Esophagus squamous epithelium (tissue), 5 donors: ENCODE measurements at regions not wholly inside any gene's neighbourhood (a gene's known extent, or its start where the extent isn't known, plus 50 kb on each side); places are given as distances from the start of the nearest gene placed in this dataset.

ENCODE experiments used
- DNase-seq: peaks from one replicate; lab custom pipeline; 2025; lab: John Stamatoyannopoulos, UW
- H3K27ac ChIP-seq, 4 donors: fragments of 200-600 bp; sonication (generic); one replicate each; pipeline ENCODE4 v1.5.1; 2016 to 2019; ENCODE audit warnings: mild to moderate bottlenecking in 1 of 4
- H3K27me3 ChIP-seq, 4 donors: fragments of 200-600 bp; sonication (generic); 1 replicate in 3 of 4; 2 replicates in 1 of 4; pipeline versions ENCODE4 v1.5.1 to v1.6.0; 2017 to 2021; ENCODE audit warnings: antibody characterized with exemption in 1 of 4
- H3K36me3 ChIP-seq, 3 donors: fragments of 200-600 bp; sonication (generic); one replicate each; pipeline ENCODE4 v1.5.1; 2016 to 2019
- H3K4me1 ChIP-seq, 3 donors: fragments of 200-600 bp; sonication (generic); one replicate each; pipeline ENCODE4 v1.5.1; 2017 to 2019
- H3K4me3 ChIP-seq, 4 donors: fragments of 200-600 bp; sonication (generic); 1 replicate in 3 of 4; 2 replicates in 1 of 4; pipeline ENCODE4 v1.5.1; 2016 to 2019; ENCODE audit warnings: mild to moderate bottlenecking in 2 of 4, moderate library complexity in 1 of 4
- H3K9me3 ChIP-seq, 3 donors: fragments of 200-600 bp; sonication (generic); one replicate each; pipeline ENCODE4 v1.5.1; 2016 to 2019
- POLR2A ChIP-seq, 4 donors: fragments of 450-650 bp; IDR thresholded peaks; one replicate each; pipeline ENCODE4 v1.6.1; 2017; ENCODE audit warnings: antibody characterized with exemption in 4 of 4, mild to moderate bottlenecking in 4 of 4, moderate library complexity in 3 of 4
- WGBS, 2 donors: methylation state at CpG; one replicate each; pipeline ENCODE4 v1.1.5; 2018; 5-methylcytosine and 5-hydroxymethylcytosine counted together
- intact Hi-C: fragments of 100-400 bp; cut with DNase I; formaldehyde crosslinking; loops from one replicate; pipeline ENCODE4 v1.15.0; 2022
- TF ChIP-seq, protein P1 (sequence below), 6 experiments: fragments of 450-650 bp in 4 of 6; fragments of 200-600 bp in 2 of 6; sonication (generic) in 2 of 6; IDR thresholded peaks; one replicate each; pipeline ENCODE4 v1.5.1; 2016 to 2019; ENCODE audit warnings: antibody characterized with exemption in 6 of 6, mild to moderate bottlenecking in 4 of 6, moderate library complexity in 4 of 6
- donor health status: DM: yes; HTN: yes; CAD: no.

DNA sequence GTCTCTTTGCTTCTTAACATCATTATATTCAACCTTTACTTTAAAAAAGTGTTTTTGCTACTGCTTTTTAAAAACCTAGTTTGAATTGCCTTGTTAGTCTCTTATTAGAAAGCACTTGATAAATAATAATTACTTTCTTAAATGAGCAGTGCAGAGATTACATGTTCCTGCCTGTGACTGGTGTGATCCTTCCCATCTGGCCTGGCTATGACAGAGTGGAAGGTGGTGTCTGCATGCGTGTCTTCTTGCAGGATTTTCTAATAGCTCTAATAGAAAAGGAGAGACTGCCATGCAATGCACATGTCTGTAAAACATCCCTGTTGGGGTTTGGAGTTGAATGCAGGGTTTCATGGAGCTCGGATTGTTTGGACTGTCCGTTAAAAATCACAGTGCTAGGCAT is 425.8 kb upstream of the TPM1 start:
- Histone ChIP-seq H3K4me3 (no peak overlapping the region), H3K36me3 (no peaks in the 10 kb centered on the region), H3K27me3 (no peaks in the 10 kb centered on the region), H3K4me1 (peaks cover 0 to 7% (median 0%) of the 10 kb centered on the region in 3 donors), H3K27ac (no peak overlapping the region), H3K9me3 (no peaks in the 10 kb centered on the region)
- no peak for DNase-seq
- intact Hi-C loops = no loop called here
- WGBS, 2 donors = 64 to 88% methylated on average over 3 of the region's 3 CpGs
- no peak for TF ChIP-seq POLR2A (IDR thresholded peaks at IDR 0.05)
- TF ChIP-seq, protein P1, sequence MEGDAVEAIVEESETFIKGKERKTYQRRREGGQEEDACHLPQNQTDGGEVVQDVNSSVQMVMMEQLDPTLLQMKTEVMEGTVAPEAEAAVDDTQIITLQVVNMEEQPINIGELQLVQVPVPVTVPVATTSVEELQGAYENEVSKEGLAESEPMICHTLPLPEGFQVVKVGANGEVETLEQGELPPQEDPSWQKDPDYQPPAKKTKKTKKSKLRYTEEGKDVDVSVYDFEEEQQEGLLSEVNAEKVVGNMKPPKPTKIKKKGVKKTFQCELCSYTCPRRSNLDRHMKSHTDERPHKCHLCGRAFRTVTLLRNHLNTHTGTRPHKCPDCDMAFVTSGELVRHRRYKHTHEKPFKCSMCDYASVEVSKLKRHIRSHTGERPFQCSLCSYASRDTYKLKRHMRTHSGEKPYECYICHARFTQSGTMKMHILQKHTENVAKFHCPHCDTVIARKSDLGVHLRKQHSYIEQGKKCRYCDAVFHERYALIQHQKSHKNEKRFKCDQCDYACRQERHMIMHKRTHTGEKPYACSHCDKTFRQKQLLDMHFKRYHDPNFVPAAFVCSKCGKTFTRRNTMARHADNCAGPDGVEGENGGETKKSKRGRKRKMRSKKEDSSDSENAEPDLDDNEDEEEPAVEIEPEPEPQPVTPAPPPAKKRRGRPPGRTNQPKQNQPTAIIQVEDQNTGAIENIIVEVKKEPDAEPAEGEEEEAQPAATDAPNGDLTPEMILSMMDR (IDR thresholded peaks at IDR 0.05) = no peak

DNA sequence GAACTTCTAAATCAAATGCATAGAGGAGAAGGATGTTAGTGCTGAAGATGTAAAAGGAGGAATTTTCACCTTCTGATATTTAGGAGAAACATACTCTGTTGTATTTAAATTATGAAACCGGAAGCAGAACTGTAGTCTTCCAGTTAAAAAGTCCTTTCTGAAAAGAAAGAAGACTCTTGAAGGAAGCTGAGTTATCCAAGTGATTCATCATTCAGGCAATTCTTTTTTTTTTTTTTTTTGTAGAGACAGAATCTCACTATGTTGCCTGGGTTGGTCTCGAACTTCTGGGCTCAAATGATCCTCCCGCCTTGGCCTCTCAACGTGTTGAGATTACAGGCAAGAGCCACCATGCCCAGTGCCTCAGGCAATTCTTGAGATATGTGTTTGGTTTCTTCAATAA is 424.8 kb upstream of the TPM1 start:
- no peaks in the 10 kb centered on the region for H3K36me3 ChIP-seq
- no peaks in the 10 kb centered on the region for H3K9me3 ChIP-seq
- no peaks in the 10 kb centered on the region for H3K27me3 ChIP-seq
- 61 to 76% methylated on average over 4 of the region's 4 CpGs for WGBS, 2 donors
- H3K4me1 ChIP-seq = peaks cover 0 to 7% (median 0%) of the 10 kb centered on the region in 3 donors
- H3K27ac ChIP-seq = no peak overlapping the region
- no peak overlapping the region for H3K4me3 ChIP-seq
- no peak for DNase-seq
- intact Hi-C loops = no loop called here
- TF ChIP-seq, protein P1 (IDR thresholded peaks at IDR 0.05) = no peak
- TF ChIP-seq POLR2A (IDR thresholded peaks at IDR 0.05) = no peak

DNA sequence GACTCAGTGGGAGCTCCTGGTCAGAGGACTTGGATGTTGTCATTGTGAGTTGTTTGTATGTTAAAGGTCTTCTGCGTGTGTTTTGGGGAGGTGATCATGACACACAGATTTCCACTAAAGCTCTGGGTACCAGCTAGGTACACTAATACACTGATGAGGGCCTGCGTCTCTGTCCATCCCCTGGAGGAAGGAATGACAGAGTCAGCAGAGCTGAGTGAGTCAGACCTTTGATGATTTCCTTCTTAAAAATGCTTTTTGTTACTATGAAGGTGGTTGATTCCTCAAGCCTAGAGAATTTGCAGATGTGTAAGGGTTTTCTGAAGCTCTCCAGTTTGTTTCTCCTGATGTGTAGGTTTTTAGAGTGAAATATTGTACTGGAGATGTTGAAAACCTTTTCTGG is 424.1 kb upstream of the TPM1 start:
- no peaks in the 10 kb centered on the region for H3K36me3 ChIP-seq
- H3K4me1 ChIP-seq = peaks cover 0 to 7% (median 0%) of the 10 kb centered on the region in 3 donors
- 25 to 71% methylated on average over 2 of the region's 2 CpGs for WGBS, 2 donors
- DNase-seq = no peak
- TF ChIP-seq POLR2A (IDR thresholded peaks at IDR 0.05) = no peak
- TF ChIP-seq, protein P1 (IDR thresholded peaks at IDR 0.05) = no peak
- H3K4me3 ChIP-seq = no peak overlapping the region
- intact Hi-C loops = no loop called here
- H3K27ac ChIP-seq = no peak overlapping the region
- H3K27me3 ChIP-seq = no peaks in the 10 kb centered on the region
- no peaks in the 10 kb centered on the region for H3K9me3 ChIP-seq

DNA sequence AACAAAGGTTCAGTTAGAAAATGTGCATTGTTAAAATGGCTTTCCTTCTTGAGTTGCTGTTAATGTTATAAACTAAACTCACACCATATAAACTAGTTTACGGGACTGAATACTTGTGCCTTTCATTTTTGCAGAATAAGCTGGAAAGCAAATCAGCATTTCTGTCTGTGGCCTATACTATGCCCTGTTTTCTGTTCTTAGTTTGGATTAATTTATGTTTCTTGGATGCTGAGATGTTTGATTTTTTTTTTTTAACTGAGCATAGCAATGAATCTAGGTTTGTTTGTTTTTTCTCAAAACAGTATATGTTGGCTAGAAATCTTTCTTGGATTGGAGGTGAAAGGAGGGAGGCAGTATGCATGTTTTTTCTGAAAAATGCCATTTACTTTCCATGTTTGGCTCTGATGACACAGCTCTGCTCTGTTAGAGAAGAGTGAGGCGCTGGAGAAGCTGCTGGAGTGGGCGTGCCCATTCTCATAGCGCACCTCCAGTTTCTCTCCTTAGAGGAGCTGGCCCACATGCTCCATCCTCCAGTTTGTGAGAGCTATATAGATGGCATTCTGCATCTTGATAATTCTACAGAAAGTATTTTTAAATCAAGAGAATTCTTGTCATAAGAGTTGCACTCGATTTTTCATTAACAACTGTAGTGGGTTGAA is 423.6 kb upstream of the TPM1 start:
- intact Hi-C loops = no loop called here
- DNase-seq = no peak
- TF ChIP-seq, protein P1 (IDR thresholded peaks at IDR 0.05) = no peak
- no peak for TF ChIP-seq POLR2A (IDR thresholded peaks at IDR 0.05)
- H3K9me3 ChIP-seq = no peaks in the 10 kb centered on the region
- 76 to 88% methylated on average over 4 to 5 of the region's 5 CpGs for WGBS, 2 donors
- H3K4me3 ChIP-seq = no peak overlapping the region
- H3K27ac ChIP-seq = no peak overlapping the region
- H3K27me3 ChIP-seq = no peaks in the 10 kb centered on the region
- peaks cover 0 to 7% (median 0%) of the 10 kb centered on the region in 3 donors for H3K4me1 ChIP-seq
- H3K36me3 ChIP-seq = no peaks in the 10 kb centered on the region

DNA sequence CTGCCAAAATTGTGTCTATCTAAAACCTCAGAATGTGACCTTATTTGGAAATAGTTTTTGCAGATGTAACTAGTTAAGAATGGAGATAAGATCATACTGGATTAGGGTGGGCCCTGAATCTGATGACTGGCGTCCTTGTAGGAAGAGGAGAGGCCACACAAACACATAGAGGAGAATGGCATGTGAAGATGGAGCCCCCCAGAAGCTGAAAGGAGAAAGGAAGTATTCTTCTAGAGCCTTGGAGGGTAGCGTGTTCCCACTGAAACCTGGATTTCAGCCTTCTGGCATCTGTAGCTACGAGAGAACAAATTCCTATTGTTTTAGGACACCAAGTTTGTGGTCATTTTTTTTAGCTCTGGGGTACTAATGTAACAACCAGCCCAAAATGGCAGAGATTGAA is 423.0 kb upstream of the TPM1 start:
- DNase-seq = no peak
- WGBS, 2 donors = 79 to 87% methylated on average over 3 of the region's 3 CpGs

More for the DNA sequence above, 423.0 kb upstream of the TPM1 start:
- H3K27ac ChIP-seq = no peak overlapping the region
- intact Hi-C loops = no loop called here
- H3K4me3 ChIP-seq = no peak overlapping the region
- H3K27me3 ChIP-seq = no peaks in the 10 kb centered on the region
- no peaks in the 10 kb centered on the region for H3K36me3 ChIP-seq
- no peaks in the 10 kb centered on the region for H3K9me3 ChIP-seq
- peaks cover 0 to 9% (median 0%) of the 10 kb centered on the region in 3 donors for H3K4me1 ChIP-seq
- TF ChIP-seq, protein P1 (IDR thresholded peaks at IDR 0.05) = no peak
- TF ChIP-seq POLR2A (IDR thresholded peaks at IDR 0.05) = no peak
